D721Med (cell line): ENCODE measurements at regions not wholly inside any gene's neighbourhood (a gene's known extent, or its start where the extent isn't known, plus 50 kb on each side); places are given as distances from the start of the nearest gene placed in this dataset.

Source experiments
- DNase-seq: peaks from one replicate; pipeline ENCODE4 v3.0.0; 2011; ENCODE audit warnings: low spot score; ENCODE audit not compliant: insufficient read length
- FAIRE-seq: peaks from 2 replicates; lab custom pipeline; 2011; peaks lifted over from hg19 to GRCh38; lab: Jason Lieb, UNC
- CTCF ChIP-seq: IDR thresholded peaks from 2 replicates; pipeline ENCODE4 v1.5.1; 2012; ENCODE audit warnings: mild to moderate bottlenecking, control low read depth; ENCODE audit not compliant: insufficient read depth; ENCODE audit errors: missing control alignments

GRCh38 chr13:79673310-79673992 is 192.5 kb downstream of the NDFIP2 start:
- DNase-seq (no peak), FAIRE-seq (no peak)
- no peak for TF ChIP-seq CTCF

- no peak for DNase-seq
- no peak for FAIRE-seq
- TF ChIP-seq CTCF: no peak
Observed at GRCh38 chr13:79671420-79671819, 190.5 kb downstream of the NDFIP2 start.

GRCh38 chr13:79668201-79668752 is 187.3 kb downstream of the NDFIP2 start:
- no peak for DNase-seq
- FAIRE-seq: no peak
- TF ChIP-seq CTCF: no peak

GRCh38 chr13:79667771-79668170 is 186.8 kb downstream of the NDFIP2 start:
- FAIRE-seq (no peak), DNase-seq (no peak)
- TF ChIP-seq CTCF: no peak

- no peak for TF ChIP-seq CTCF
- DNase-seq: no peak
- no peak for FAIRE-seq
Observed at GRCh38 chr13:79663977-79664636, 183.2 kb downstream of the NDFIP2 start.

GRCh38 chr13:79663435-79663834 is 182.5 kb downstream of the NDFIP2 start:
- FAIRE-seq (no peak), DNase-seq (no peak)
- no peak for TF ChIP-seq CTCF

- no peak for DNase-seq
Observed at GRCh38 chr13:79662882-79663281, 181.9 kb downstream of the NDFIP2 start.

More at GRCh38 chr13:79662882-79663281, 181.9 kb downstream of the NDFIP2 start:
- no peak for FAIRE-seq
- peak; percentile 34 for TF ChIP-seq CTCF
